WTC11 (cell line): ENCODE measurements at regions not wholly inside any gene's neighbourhood (a gene's known extent, or its start where the extent isn't known, plus 50 kb on each side); places are given as distances from the start of the nearest gene placed in this dataset.

Experiments used
- ATAC-seq: fragments of 200-7000 bp; cut with Tn5 transposase; 2 replicates; pipeline ENCODE4 v1.10.0; 2021; ENCODE audit warnings: mild to moderate bottlenecking, moderate library complexity
- CTCF ChIA-PET: fragments of 300-600 bp; sonication (Branson Sonifier 250); formaldehyde crosslinking; loops from one replicate; lab custom pipeline; 2021; ENCODE audit warnings: antibody characterized with exemption; lab: Charles Lee
- POLR2A ChIA-PET: fragments of 350-600 bp; sonication (Branson Sonifier 250); formaldehyde crosslinking; loops from one replicate; lab custom pipeline; 2021; ENCODE audit warnings: antibody characterized with exemption; lab: Charles Lee
- DNase-seq: peaks from one replicate; pipeline ENCODE4 v3.0.0; 2021; ENCODE audit warnings: low spot score
- H3K27ac Mint-ChIP-seq: 2 replicates; pipeline ENCODE4 v1.8.0; 2021; ENCODE audit warnings: mixed read lengths
- H3K27me3 Mint-ChIP-seq: 2 replicates; pipeline ENCODE4 v1.8.0; 2021; ENCODE audit warnings: low read depth, mild to moderate bottlenecking, moderate library complexity, mixed read lengths
- H3K36me3 Mint-ChIP-seq: 2 replicates; pipeline ENCODE4 v1.8.0; 2021; ENCODE audit warnings: mixed read lengths
- H3K4me1 Mint-ChIP-seq: 2 replicates; pipeline ENCODE4 v1.8.0; 2022; ENCODE audit warnings: mixed read lengths
- H3K4me3 Mint-ChIP-seq: 2 replicates; pipeline ENCODE4 v1.8.0; 2021; ENCODE audit warnings: mild to moderate bottlenecking, moderate library complexity, mixed read lengths
- H3K9me3 Mint-ChIP-seq: 2 replicates; pipeline ENCODE4 v1.8.0; 2021; ENCODE audit warnings: mixed read lengths
- AR ChIP-seq: fragments of 250-450 bp; sonication (Bioruptor Pico); IDR thresholded peaks from 2 replicates; pipeline ENCODE4 v1.9.0; 2021; ENCODE audit warnings: mild to moderate bottlenecking
- ARID4B ChIP-seq: sonication (generic); formaldehyde crosslinking; IDR thresholded peaks from 2 replicates; pipeline ENCODE4 v1.8.0; 2023; ENCODE audit warnings: missing genetic modification reagents, mild to moderate bottlenecking, borderline replicate concordance
- ATF1 ChIP-seq: sonication (generic); formaldehyde crosslinking; IDR thresholded peaks from 2 replicates; pipeline ENCODE4 v1.8.1; 2023; ENCODE audit warnings: mild to moderate bottlenecking, moderate library complexity, missing genetic modification reagents
- ATF3 ChIP-seq: sonication (generic); formaldehyde crosslinking; conservative IDR thresholded peaks from 2 replicates; pipeline ENCODE4 v1.8.1; 2022; ENCODE audit warnings: mild to moderate bottlenecking, missing genetic modification reagents
- FOXP4 ChIP-seq: sonication (generic); formaldehyde crosslinking; IDR thresholded peaks from 2 replicates; pipeline ENCODE4 v1.8.0; 2022; ENCODE audit warnings: mild to moderate bottlenecking, missing genetic modification reagents
- GTF2I ChIP-seq: fragments of 250-450 bp; sonication (Bioruptor Pico); conservative IDR thresholded peaks from 2 replicates; pipeline ENCODE4 v1.4.0; 2021; ENCODE audit warnings: mild to moderate bottlenecking
- IRF2 ChIP-seq: sonication (generic); formaldehyde crosslinking; IDR thresholded peaks from 2 replicates; pipeline ENCODE4 v1.8.0; 2022; ENCODE audit warnings: low read depth, missing genetic modification reagents, borderline replicate concordance
- KAT7 ChIP-seq: sonication (generic); formaldehyde crosslinking; IDR thresholded peaks from 2 replicates; pipeline ENCODE4 v1.8.1; 2023; ENCODE audit warnings: missing genetic modification reagents, mild to moderate bottlenecking, borderline replicate concordance
- MLX ChIP-seq: sonication (generic); formaldehyde crosslinking; IDR thresholded peaks from 2 replicates; pipeline ENCODE4 v1.8.1; 2023; ENCODE audit warnings: mild to moderate bottlenecking, missing genetic modification reagents, moderate library complexity
- MYBL2 ChIP-seq: sonication (generic); formaldehyde crosslinking; IDR thresholded peaks from 2 replicates; pipeline ENCODE4 v1.8.1; 2023; ENCODE audit warnings: mild to moderate bottlenecking, moderate library complexity, missing genetic modification reagents
- NR3C1 ChIP-seq: sonication (generic); formaldehyde crosslinking; conservative IDR thresholded peaks from 2 replicates; pipeline ENCODE4 v1.8.1; 2023; ENCODE audit warnings: low read depth, mild to moderate bottlenecking, missing genetic modification reagents
- PRDM15 ChIP-seq: sonication (generic); formaldehyde crosslinking; IDR thresholded peaks from 2 replicates; pipeline ENCODE4 v1.8.0; 2022; ENCODE audit warnings: missing genetic modification reagents
- PRRX2 ChIP-seq: fragments of 250-450 bp; sonication (Bioruptor Pico); IDR thresholded peaks from 2 replicates; pipeline ENCODE4 v1.8.0; 2021; ENCODE audit warnings: mild to moderate bottlenecking
- RELA ChIP-seq: sonication (generic); formaldehyde crosslinking; IDR thresholded peaks from 2 replicates; pipeline ENCODE4 v1.8.1; 2022; ENCODE audit warnings: missing genetic modification reagents, mild to moderate bottlenecking, borderline replicate concordance
- SP1 ChIP-seq: sonication (generic); formaldehyde crosslinking; conservative IDR thresholded peaks from 2 replicates; pipeline ENCODE4 v1.8.1; 2022; ENCODE audit warnings: missing genetic modification reagents
- TCF7 ChIP-seq: sonication (generic); formaldehyde crosslinking; IDR thresholded peaks from 2 replicates; pipeline ENCODE4 v1.8.0; 2022; ENCODE audit warnings: mild to moderate bottlenecking, low read depth, missing genetic modification reagents, moderate library complexity
- ZBTB21 ChIP-seq: sonication (generic); formaldehyde crosslinking; IDR thresholded peaks from 2 replicates; pipeline ENCODE4 v1.8.1; 2023; ENCODE audit warnings: mild to moderate bottlenecking, missing genetic modification reagents, borderline replicate concordance
- ZNF317 ChIP-seq: sonication (generic); formaldehyde crosslinking; IDR thresholded peaks from 2 replicates; pipeline ENCODE4 v1.8.1; 2023; ENCODE audit warnings: low read depth, mild to moderate bottlenecking, moderate library complexity, missing genetic modification reagents, borderline replicate concordance
- ZNF396 ChIP-seq: fragments of 250-450 bp; sonication (Bioruptor Pico); IDR thresholded peaks from 2 replicates; pipeline ENCODE4 v1.8.0; 2021; ENCODE audit warnings: mild to moderate bottlenecking, moderate library complexity, borderline replicate concordance
- ZNF425 ChIP-seq: fragments of 250-450 bp; sonication (Bioruptor Pico); conservative IDR thresholded peaks from 2 replicates; pipeline ENCODE4 v1.9.0; 2021; ENCODE audit warnings: mild to moderate bottlenecking

- ChIA-PET CTCF (interaction anchor here (1.2 kb wide), 2 partner anchors 16 to 100 kb away, joined by 4 to 5 read pairs; no protein-coding TSS in a partner anchor), POLR2A (no interaction called here)
- Mint-ChIP-seq H3K4me1 (peaks cover 13% of the 10 kb centered on the region), H3K27ac (no peak overlapping the region), H3K36me3 (no peaks in the 10 kb centered on the region; the same call in 1 of the 2 replicates), H3K27me3 (no peaks in the 10 kb centered on the region), H3K9me3 (peaks cover 10% of the 10 kb centered on the region), H3K4me3 (no peak overlapping the region)
- DNase-seq, result no peak
- ATAC-seq, result no peak
- TF ChIP-seq TCF7 (CRISPR knock-in tag), result no peak
- no peak for TF ChIP-seq IRF2 (CRISPR knock-in tag)
- no peak for TF ChIP-seq ZNF317
- TF ChIP-seq AR, result no peak
- no peak for TF ChIP-seq SP1 (CRISPR knock-in tag)
- no peak for TF ChIP-seq PRDM15 (CRISPR knock-in tag)
- TF ChIP-seq ZNF425 (CRISPR knock-in tag), result no peak
- TF ChIP-seq ARID4B (CRISPR knock-in tag), result no peak
- TF ChIP-seq KAT7 (CRISPR knock-in tag), result no peak
- no peak for TF ChIP-seq ATF1 (CRISPR knock-in tag)
- TF ChIP-seq ZBTB21 (CRISPR knock-in tag), result no peak
- TF ChIP-seq GTF2I (CRISPR knock-in tag), result no peak
- TF ChIP-seq PRRX2 (CRISPR knock-in tag), result no peak
- TF ChIP-seq RELA (CRISPR knock-in tag), result no peak
- no peak for TF ChIP-seq MLX (CRISPR knock-in tag)
- no peak for TF ChIP-seq NR3C1 (CRISPR knock-in tag)
- TF ChIP-seq MYBL2 (CRISPR knock-in tag), result no peak
- no peak for TF ChIP-seq FOXP4 (CRISPR knock-in tag)
- no peak for TF ChIP-seq ATF3 (CRISPR knock-in tag)
- no peak for TF ChIP-seq ZNF396 (CRISPR knock-in tag)
Measured at GRCh38 chr3:66922058-66922457, 76.0 kb upstream of the KBTBD8 start.
